Uterus (tissue), 3 donors: ENCODE measurements at regions not wholly inside any gene's neighbourhood (a gene's known extent, or its start where the extent isn't known, plus 50 kb on each side); places are given as distances from the start of the nearest gene placed in this dataset.
"Not testable (repeated sequence)": the region's sequence is repeated elsewhere in the genome, so short reads cannot be mapped to it uniquely, and the experiment has no call there.

Experiments
- DNase-seq, 2 donors: peaks; one replicate each; pipeline ENCODE4 v3.0.0-alpha.2; 2019 to 2020
- H3K27ac ChIP-seq, 2 donors: fragments of 200-600 bp; sonication (generic); 1 replicate in 1 of 2; 2 replicates in 1 of 2; pipeline ENCODE4 v1.5.1; 2016 to 2018
- H3K27me3 ChIP-seq, 2 donors: fragments of 200-600 bp; sonication (generic); one replicate each; pipeline ENCODE4 v1.5.1; 2018 to 2019; ENCODE audit warnings: control low read depth in 1 of 2
- H3K36me3 ChIP-seq, 2 donors: fragments of 200-600 bp; sonication (generic); one replicate each; pipeline ENCODE4 v1.5.1; 2019; ENCODE audit warnings: control low read depth in 1 of 2
- H3K4me1 ChIP-seq, 2 donors: fragments of 200-600 bp; sonication (generic); one replicate each; pipeline ENCODE4 v1.5.1; 2018 to 2019; ENCODE audit warnings: control low read depth in 1 of 2
- H3K4me3 ChIP-seq, 2 donors: fragments of 200-600 bp; sonication (generic); 1 replicate in 1 of 2; 2 replicates in 1 of 2; pipeline ENCODE4 v1.5.1; 2018 to 2019; ENCODE audit warnings: mild to moderate bottlenecking in 1 of 2
- H3K9me3 ChIP-seq, 2 donors: fragments of 200-600 bp; sonication (generic); one replicate each; pipeline ENCODE4 v1.5.1; 2019; ENCODE audit warnings: control low read depth in 1 of 2
- POLR2A ChIP-seq, 2 donors: fragments of 450-650 bp; IDR thresholded peaks; one replicate each; pipeline ENCODE4 v1.6.1; 2016; ENCODE audit warnings: antibody characterized with exemption in 2 of 2, mild to moderate bottlenecking in 1 of 2, moderate library complexity in 1 of 2
- intact Hi-C: fragments of 100-400 bp; cut with DNase I; formaldehyde crosslinking; loops from one replicate; pipeline ENCODE4 v1.15.1; 2023; ENCODE audit warnings: low total_unique reads
- TF ChIP-seq, protein P1 (sequence below), 4 experiments: fragments of 200-600 bp in 2 of 4; fragments of 450-650 bp in 2 of 4; sonication (generic) in 2 of 4; IDR thresholded peaks; one replicate each; pipeline ENCODE4 v1.5.1; 2016 to 2019; ENCODE audit warnings: antibody characterized with exemption in 4 of 4, mild to moderate bottlenecking in 2 of 4, moderate library complexity in 1 of 4
- donor health status: DM: yes; HTN: yes; CAD: no.

DNA sequence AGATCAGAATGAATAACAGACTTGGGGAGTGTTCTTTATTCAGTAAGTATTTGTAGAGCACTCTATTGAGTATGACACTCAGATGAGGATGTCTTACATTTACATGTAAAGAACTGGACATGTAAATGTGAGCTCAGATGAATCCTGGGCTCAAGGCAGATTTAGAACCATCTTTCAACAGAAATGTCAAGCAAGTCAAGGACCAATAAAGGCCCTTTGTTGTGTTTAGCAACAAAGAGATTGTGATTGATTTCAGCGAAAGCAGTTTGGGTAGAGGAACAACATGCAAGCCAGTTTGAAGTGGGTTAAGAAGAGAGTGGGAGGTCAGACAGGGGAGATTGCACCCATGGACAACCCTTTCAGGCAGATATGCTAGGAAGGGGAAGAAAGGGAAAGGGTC is 194.2 kb upstream of the DNAJC19 start:
- Histone ChIP-seq H3K27ac (no peak overlapping the region), H3K4me1 (no peaks in the 10 kb centered on the region), H3K27me3 (no peaks in the 10 kb centered on the region), H3K36me3 (no peaks in the 10 kb centered on the region), H3K9me3 (no peaks in the 10 kb centered on the region), H3K4me3 (no peak overlapping the region)
- intact Hi-C loops = no loop called here
- no peak for DNase-seq
- TF ChIP-seq, protein P1, sequence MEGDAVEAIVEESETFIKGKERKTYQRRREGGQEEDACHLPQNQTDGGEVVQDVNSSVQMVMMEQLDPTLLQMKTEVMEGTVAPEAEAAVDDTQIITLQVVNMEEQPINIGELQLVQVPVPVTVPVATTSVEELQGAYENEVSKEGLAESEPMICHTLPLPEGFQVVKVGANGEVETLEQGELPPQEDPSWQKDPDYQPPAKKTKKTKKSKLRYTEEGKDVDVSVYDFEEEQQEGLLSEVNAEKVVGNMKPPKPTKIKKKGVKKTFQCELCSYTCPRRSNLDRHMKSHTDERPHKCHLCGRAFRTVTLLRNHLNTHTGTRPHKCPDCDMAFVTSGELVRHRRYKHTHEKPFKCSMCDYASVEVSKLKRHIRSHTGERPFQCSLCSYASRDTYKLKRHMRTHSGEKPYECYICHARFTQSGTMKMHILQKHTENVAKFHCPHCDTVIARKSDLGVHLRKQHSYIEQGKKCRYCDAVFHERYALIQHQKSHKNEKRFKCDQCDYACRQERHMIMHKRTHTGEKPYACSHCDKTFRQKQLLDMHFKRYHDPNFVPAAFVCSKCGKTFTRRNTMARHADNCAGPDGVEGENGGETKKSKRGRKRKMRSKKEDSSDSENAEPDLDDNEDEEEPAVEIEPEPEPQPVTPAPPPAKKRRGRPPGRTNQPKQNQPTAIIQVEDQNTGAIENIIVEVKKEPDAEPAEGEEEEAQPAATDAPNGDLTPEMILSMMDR (IDR thresholded peaks at IDR 0.05) = no peak
- TF ChIP-seq POLR2A (IDR thresholded peaks at IDR 0.05) = no peak

DNA sequence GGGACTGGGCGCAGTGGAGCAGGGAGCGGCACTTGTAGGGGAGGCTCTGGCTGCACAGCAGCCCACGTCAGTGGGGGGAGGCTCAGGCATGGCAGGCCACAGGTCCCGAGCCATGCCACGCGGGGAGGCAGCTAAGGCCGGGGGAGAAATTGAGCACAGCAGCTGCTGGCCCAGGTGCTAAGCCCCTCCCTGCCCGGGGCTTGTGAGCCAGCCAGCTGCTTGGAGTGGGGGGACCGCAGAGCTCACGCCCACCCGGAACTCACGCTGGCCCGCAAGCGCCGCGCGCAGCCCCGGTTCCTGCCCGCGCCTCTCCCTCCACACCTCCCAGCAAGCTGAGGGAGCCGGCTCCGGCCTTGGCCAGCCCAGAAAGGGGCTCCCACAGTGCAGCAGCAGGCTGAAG is 193.5 kb upstream of the DNAJC19 start:
- H3K36me3 ChIP-seq, DNase-seq, H3K27ac ChIP-seq, H3K4me3 ChIP-seq, intact Hi-C loops, H3K27me3 ChIP-seq, H3K4me1 ChIP-seq, H3K9me3 ChIP-seq: not testable (repeated sequence)

DNA sequence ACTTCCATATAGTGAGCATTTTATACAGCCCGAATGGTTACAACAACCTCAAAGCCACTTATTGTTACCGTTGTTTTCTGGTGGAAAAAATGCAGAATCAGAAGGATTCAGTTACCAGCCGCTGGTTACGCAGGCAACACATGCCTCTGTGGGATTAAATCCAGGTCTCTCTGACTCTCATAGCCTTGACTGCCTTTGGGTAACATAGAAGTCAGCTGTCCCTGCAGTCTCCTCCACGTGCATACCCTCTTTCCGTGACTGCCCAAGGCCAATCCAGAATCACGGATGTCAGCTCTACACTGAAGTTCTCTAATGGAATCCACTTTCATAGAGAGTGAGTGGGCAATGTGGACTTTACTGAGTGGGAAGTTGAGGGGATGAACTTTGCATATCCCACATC is 189.5 kb upstream of the DNAJC19 start:
- Histone ChIP-seq H3K27ac (no peak overlapping the region), H3K27me3 (no peaks in the 10 kb centered on the region), H3K9me3 (no peaks in the 10 kb centered on the region), H3K36me3 (no peaks in the 10 kb centered on the region), H3K4me1 (no peaks in the 10 kb centered on the region), H3K4me3 (no peak overlapping the region)
- TF ChIP-seq POLR2A (IDR thresholded peaks at IDR 0.05) = no peak
- TF ChIP-seq, protein P1 (IDR thresholded peaks at IDR 0.05) = no peak
- DNase-seq = no peak
- intact Hi-C loops = no loop called here

DNA sequence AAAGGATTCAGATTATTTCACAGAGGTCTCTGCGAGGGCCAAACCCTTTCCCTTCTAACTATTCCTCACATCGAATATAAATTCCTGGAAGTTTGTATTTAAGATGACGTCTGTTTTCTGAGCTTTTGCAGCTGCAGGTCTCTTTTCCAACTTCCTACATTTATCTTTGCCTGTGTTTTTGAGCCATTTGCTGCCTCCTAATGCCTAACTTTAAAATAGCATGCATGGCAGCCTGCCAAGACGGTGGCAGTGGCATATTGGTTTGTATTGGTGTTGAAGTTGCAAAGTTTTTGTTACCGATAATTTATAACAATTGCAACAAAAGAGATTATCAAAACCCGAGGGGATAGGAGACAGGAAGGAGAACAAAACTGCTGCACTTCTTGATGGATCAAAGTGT is 187.1 kb upstream of the DNAJC19 start:
- no peak overlapping the region for H3K4me3 ChIP-seq
- no peak for TF ChIP-seq POLR2A (IDR thresholded peaks at IDR 0.05)
- TF ChIP-seq, protein P1 (IDR thresholded peaks at IDR 0.05) = peak in 3 of 4 experiments; percentile 9 to 39 (median 10)
- H3K36me3 ChIP-seq = no peaks in the 10 kb centered on the region
- intact Hi-C loops = no loop called here
- H3K4me1 ChIP-seq = no peaks in the 10 kb centered on the region
- no peak overlapping the region for H3K27ac ChIP-seq
- no peaks in the 10 kb centered on the region for H3K9me3 ChIP-seq
- DNase-seq = peak in 1 of 2 donors; percentile 19
- H3K27me3 ChIP-seq = no peaks in the 10 kb centered on the region

GRCh38 chr3:181174676-181175233 is 185.2 kb upstream of the DNAJC19 start:
- H3K4me3 ChIP-seq = no peak overlapping the region
- no peaks in the 10 kb centered on the region for H3K36me3 ChIP-seq
- H3K4me1 ChIP-seq = no peaks in the 10 kb centered on the region
- H3K27me3 ChIP-seq = no peaks in the 10 kb centered on the region
- H3K27ac ChIP-seq = no peak overlapping the region
- TF ChIP-seq POLR2A (IDR thresholded peaks at IDR 0.05) = no peak
- TF ChIP-seq, protein P1 (IDR thresholded peaks at IDR 0.05) = no peak
- H3K9me3 ChIP-seq = no peaks in the 10 kb centered on the region
- DNase-seq = no peak
- intact Hi-C loops = no loop called here

DNA sequence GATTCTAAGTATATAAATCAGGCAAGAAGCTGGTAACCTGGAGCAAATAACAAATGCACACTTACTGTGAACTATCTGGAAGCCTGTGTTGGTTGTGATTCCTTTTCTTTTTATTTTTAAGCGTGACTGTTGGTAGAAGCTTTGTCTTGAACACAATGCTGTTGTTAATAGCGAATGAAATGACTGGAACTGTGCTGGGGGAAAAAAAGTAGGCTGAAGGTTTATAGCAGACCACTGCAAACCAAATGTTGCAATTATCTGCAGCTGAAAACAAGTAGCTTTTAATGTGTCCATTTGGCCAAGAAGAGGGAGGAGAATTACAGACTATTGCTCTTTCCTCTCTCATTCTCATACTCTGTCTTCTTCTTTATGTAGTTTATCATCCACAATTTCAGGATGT is 184.5 kb upstream of the DNAJC19 start:
- Histone ChIP-seq H3K9me3 (no peaks in the 10 kb centered on the region), H3K27ac (no peak overlapping the region), H3K4me3 (no peak overlapping the region), H3K4me1 (no peaks in the 10 kb centered on the region), H3K27me3 (no peaks in the 10 kb centered on the region), H3K36me3 (no peaks in the 10 kb centered on the region)
- no peak for DNase-seq
- intact Hi-C loops = no loop called here
- TF ChIP-seq POLR2A (IDR thresholded peaks at IDR 0.05) = no peak
- TF ChIP-seq, protein P1 (IDR thresholded peaks at IDR 0.05) = no peak
